A549 (cell line): ENCODE measurements at regions not wholly inside any gene's neighbourhood (a gene's known extent, or its start where the extent isn't known, plus 50 kb on each side); places are given as distances from the start of the nearest gene placed in this dataset.

Source experiments
- MAX ChIP-seq: IDR thresholded peaks from 2 replicates; pipeline ENCODE4 v1.6.1; 2012
- RAD21 ChIP-seq, 2 experiments: fragments of >200 bp in 1 of 2; sonication (Bioruptor Twin) in 1 of 2; formaldehyde crosslinking in 1 of 2; IDR thresholded peaks in 1 of 2; conservative IDR thresholded peaks in 1 of 2; 2 replicates in 1 of 2; 3 replicates in 1 of 2; pipeline ENCODE4 v1.6.1; 2012 to 2018; ENCODE audit warnings: inconsistent platforms in 1 of 2
- RNF2 ChIP-seq: fragments of 200-600 bp; sonication (generic); IDR thresholded peaks from 2 replicates; pipeline ENCODE4 v1.6.1; 2016; ENCODE audit warnings: low read depth, mild to moderate bottlenecking, antibody characterized with exemption, moderate library complexity, borderline replicate concordance

GRCh38 chr13:65155861-65156260 lies 2074.3 kb downstream of the PCDH9 start:
- TF ChIP-seq MAX (no peak), RAD21 (conservative IDR thresholded peaks at IDR 0.05 in 1 of 2, IDR thresholded peaks at IDR 0.05 in 1 of 2) (no peak), RNF2 (no peak)
